MCF 10A (cell line): ENCODE measurements at regions not wholly inside any gene's neighbourhood (a gene's known extent, or its start where the extent isn't known, plus 50 kb on each side); places are given as distances from the start of the nearest gene placed in this dataset.
"Not testable (repeated sequence)": the region's sequence is repeated elsewhere in the genome, so short reads cannot be mapped to it uniquely, and the experiment has no call there.

Experiments used
- BruUV-seq: library from RNA; stranded (reverse); fragments of 400-500 nt; replicated peaks from 2 replicates; lab custom pipeline; 2021; lab: Mats Ljungman, UMichigan
- CTCF ChIA-PET: fragments of 300-600 bp; sonication (Branson Sonifier 250); formaldehyde crosslinking; extraction: SDS; loops from one replicate; lab custom pipeline; 2021; ENCODE audit warnings: antibody characterized with exemption, inconsistent platforms; lab: Yijun Ruan, JAX
- POLR2A ChIA-PET: fragments of 300-600, 350-650 bp; sonication (Branson Sonifier 250); formaldehyde crosslinking; extraction: SDS; loops from one replicate; lab custom pipeline; 2020; ENCODE audit warnings: antibody characterized with exemption, inconsistent platforms; lab: Yijun Ruan, JAX
- DNase-seq: peaks from one replicate; pipeline ENCODE4 v3.0.0-alpha.2; 2018; ENCODE audit not compliant: unreplicated experiment
- H3K27ac Mint-ChIP-seq: one replicate; pipeline ENCODE4 v1.8.0; 2022; ENCODE audit warnings: mild to moderate bottlenecking, low read depth, mixed read lengths; ENCODE audit not compliant: unreplicated experiment
- H3K27me3 Mint-ChIP-seq: one replicate; pipeline ENCODE4 v1.8.0; 2022; ENCODE audit warnings: mixed read lengths; ENCODE audit not compliant: insufficient read depth, unreplicated experiment
- H3K36me3 Mint-ChIP-seq: one replicate; pipeline ENCODE4 v1.8.0; 2022; ENCODE audit warnings: mild to moderate bottlenecking, moderate library complexity, mixed read lengths; ENCODE audit not compliant: insufficient read depth, unreplicated experiment
- H3K4me1 Mint-ChIP-seq: one replicate; pipeline ENCODE4 v1.8.0; 2022; ENCODE audit warnings: mixed read lengths; ENCODE audit not compliant: insufficient read depth, unreplicated experiment
- H3K4me3 Mint-ChIP-seq: one replicate; pipeline ENCODE4 v1.8.0; 2022; ENCODE audit warnings: mild to moderate bottlenecking, moderate library complexity, mixed read lengths; ENCODE audit not compliant: unreplicated experiment
- H3K9me3 Mint-ChIP-seq: one replicate; pipeline ENCODE4 v1.8.0; 2022; ENCODE audit warnings: mixed read lengths; ENCODE audit not compliant: unreplicated experiment
- intact Hi-C: fragments of 100-400 bp; cut with micrococcal nuclease; formaldehyde crosslinking; loops from 2 replicates; pipeline ENCODE4 v1.14.1; 2022
- TF ChIP-seq, protein P1 (sequence below): fragments of 200-600 bp; IDR thresholded peaks from one replicate; pipeline ENCODE4 v1.8.0; 2022; ENCODE audit warnings: antibody characterized with exemption, mild to moderate bottlenecking; ENCODE audit not compliant: unreplicated experiment

DNA sequence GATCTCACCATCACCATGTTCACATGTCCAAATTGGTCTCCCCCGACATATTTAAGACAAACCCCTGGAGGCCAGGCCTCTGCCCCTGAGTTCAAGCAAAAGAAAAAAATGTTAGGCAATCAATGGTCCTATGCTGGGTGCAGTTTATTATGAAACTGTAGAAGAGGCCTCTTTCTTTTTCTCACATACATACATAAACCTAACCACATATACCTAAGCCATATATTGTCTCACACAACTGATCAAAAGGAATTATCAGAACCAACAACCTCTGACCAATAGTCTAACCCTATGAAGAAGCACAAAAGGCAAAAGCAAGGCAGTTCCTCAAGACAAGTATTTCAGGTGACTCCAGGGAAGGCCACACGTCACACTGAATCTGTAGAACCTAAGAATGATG, 49.9 kb downstream of the ILRUN start:
- intact Hi-C loops, result no loop called here
- no TSS peak for BruUV-seq

DNA sequence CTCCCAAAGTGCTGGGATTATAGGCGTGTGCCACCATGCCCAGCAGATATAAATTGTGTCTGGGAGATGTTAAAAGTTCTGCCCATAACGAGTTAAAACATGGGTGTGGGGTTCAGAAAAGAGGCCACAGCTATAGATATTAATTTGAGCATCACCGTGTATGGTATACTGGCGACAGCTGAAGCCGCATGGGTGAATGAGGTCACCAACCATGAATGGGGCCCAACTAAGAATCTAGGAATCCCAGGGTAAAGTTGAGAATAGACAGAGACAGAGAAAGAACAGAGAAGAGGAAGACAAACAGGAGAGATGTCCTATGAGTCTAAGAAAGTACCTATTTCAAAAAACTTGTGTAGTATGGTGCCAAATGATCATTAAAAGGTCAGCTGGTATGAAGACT, 50.9 kb downstream of the ILRUN start:
- POLR2A ChIA-PET, result interaction anchor here (1.0 kb wide), 3 partner anchors 12 to 147 kb away, joined by 3 to 6 read pairs (median 5); partner anchors contain the start of genes BLTP3A and ILRUN
- no TSS peak for BruUV-seq
- Mint-ChIP-seq H3K36me3 (peaks cover 41% of the 10 kb centered on the region), H3K4me1 (no peaks in the 10 kb centered on the region), H3K27ac (no peak overlapping the region), H3K27me3 (no peaks in the 10 kb centered on the region), H3K4me3 (no peak overlapping the region), H3K9me3 (no peaks in the 10 kb centered on the region)
- CTCF ChIA-PET, result no interaction called here
- DNase-seq, result no peak
- intact Hi-C loops, result no loop called here
- TF ChIP-seq, protein P1, sequence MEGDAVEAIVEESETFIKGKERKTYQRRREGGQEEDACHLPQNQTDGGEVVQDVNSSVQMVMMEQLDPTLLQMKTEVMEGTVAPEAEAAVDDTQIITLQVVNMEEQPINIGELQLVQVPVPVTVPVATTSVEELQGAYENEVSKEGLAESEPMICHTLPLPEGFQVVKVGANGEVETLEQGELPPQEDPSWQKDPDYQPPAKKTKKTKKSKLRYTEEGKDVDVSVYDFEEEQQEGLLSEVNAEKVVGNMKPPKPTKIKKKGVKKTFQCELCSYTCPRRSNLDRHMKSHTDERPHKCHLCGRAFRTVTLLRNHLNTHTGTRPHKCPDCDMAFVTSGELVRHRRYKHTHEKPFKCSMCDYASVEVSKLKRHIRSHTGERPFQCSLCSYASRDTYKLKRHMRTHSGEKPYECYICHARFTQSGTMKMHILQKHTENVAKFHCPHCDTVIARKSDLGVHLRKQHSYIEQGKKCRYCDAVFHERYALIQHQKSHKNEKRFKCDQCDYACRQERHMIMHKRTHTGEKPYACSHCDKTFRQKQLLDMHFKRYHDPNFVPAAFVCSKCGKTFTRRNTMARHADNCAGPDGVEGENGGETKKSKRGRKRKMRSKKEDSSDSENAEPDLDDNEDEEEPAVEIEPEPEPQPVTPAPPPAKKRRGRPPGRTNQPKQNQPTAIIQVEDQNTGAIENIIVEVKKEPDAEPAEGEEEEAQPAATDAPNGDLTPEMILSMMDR, result no peak

More for the DNA sequence above, 49.9 kb downstream of the ILRUN start:
- POLR2A ChIA-PET, result interaction anchor here (1.0 kb wide), 2 partner anchors 49 to 145 kb away, joined by 3 to 6 read pairs; partner anchors contain the start of genes BLTP3A and ILRUN
- no peaks in the 10 kb centered on the region for H3K27me3 Mint-ChIP-seq
- CTCF ChIA-PET, result no interaction called here
- no peaks in the 10 kb centered on the region for H3K4me1 Mint-ChIP-seq
- peaks cover 43% of the 10 kb centered on the region for H3K36me3 Mint-ChIP-seq
- no peak overlapping the region for H3K4me3 Mint-ChIP-seq
- no peak for DNase-seq
- H3K9me3 Mint-ChIP-seq, result no peaks in the 10 kb centered on the region
- H3K27ac Mint-ChIP-seq, result no peak overlapping the region
- TF ChIP-seq, protein P1, result no peak

DNA sequence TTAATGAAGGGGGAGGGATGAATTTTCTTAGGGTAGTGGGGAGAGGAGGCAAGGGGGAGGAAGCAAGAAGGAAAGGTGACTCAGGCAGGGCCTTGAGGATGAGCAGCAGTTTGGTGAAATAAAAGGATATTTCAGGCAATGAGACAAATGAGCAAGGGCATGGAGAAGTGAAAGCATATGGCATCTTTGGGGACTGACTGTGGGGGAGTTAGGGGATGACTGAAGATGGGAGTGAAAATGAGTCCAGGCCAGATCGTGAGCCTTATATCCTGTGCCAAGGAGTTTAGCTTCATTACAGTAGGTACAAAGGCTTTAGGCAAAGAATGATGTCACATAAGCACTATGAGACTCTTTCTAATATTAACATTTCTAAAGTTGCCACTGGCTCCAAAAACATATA, 51.9 kb downstream of the ILRUN start:
- intact Hi-C loops, result no loop called here
- no peaks in the 10 kb centered on the region for H3K27me3 Mint-ChIP-seq
- BruUV-seq, result no TSS peak
- TF ChIP-seq, protein P1, result no peak
- H3K27ac Mint-ChIP-seq, result no peak overlapping the region
- H3K9me3 Mint-ChIP-seq, result no peaks in the 10 kb centered on the region
- H3K4me3 Mint-ChIP-seq, result no peak overlapping the region
- POLR2A ChIA-PET, result interaction anchor here (1.0 to 1.4 kb wide), 2 partner anchors 13 to 113 kb away, joined by 5 read pairs; partner anchors contain the start of gene SNRPC
- no peak for DNase-seq
- H3K4me1 Mint-ChIP-seq, result no peaks in the 10 kb centered on the region
- CTCF ChIA-PET, result no interaction called here
- H3K36me3 Mint-ChIP-seq, result peaks cover 47% of the 10 kb centered on the region

DNA sequence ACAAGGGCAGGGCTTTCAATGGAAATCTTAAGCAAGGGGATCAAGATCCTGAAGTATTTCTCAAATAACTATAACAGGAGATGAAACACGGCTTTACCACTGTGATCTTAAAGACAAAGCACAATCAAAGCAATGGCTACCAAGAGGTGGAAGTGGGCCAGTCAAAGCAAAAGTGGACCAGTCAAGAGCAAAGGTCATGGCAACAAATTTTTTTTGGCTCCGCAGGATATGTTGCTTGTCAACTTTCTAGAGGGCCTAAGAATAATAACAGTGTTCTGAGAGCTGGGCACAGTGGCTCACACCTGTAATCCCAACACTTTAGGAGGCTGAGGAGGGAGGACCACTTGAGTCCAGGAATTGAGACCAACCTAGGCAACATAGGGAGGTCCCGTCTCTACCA, 54.1 kb downstream of the ILRUN start:
- Mint-ChIP-seq H3K9me3 (no peaks in the 10 kb centered on the region), H3K4me3 (no peak overlapping the region), H3K27ac (no peak overlapping the region), H3K36me3 (peaks cover 41% of the 10 kb centered on the region), H3K4me1 (no peaks in the 10 kb centered on the region), H3K27me3 (no peaks in the 10 kb centered on the region)
- ChIA-PET CTCF (interaction anchor here (0.6 kb wide), 2 partner anchors 74 to 481 kb away, joined by 3 read pairs; no protein-coding TSS in a partner anchor), POLR2A (interaction anchor here (0.6 kb wide), 1 partner anchor 1416 kb away, joined by 4 read pairs; no protein-coding TSS in a partner anchor)
- no peak for DNase-seq
- BruUV-seq, result no TSS peak
- TF ChIP-seq, protein P1, result no peak
- intact Hi-C loops, result no loop called here

DNA sequence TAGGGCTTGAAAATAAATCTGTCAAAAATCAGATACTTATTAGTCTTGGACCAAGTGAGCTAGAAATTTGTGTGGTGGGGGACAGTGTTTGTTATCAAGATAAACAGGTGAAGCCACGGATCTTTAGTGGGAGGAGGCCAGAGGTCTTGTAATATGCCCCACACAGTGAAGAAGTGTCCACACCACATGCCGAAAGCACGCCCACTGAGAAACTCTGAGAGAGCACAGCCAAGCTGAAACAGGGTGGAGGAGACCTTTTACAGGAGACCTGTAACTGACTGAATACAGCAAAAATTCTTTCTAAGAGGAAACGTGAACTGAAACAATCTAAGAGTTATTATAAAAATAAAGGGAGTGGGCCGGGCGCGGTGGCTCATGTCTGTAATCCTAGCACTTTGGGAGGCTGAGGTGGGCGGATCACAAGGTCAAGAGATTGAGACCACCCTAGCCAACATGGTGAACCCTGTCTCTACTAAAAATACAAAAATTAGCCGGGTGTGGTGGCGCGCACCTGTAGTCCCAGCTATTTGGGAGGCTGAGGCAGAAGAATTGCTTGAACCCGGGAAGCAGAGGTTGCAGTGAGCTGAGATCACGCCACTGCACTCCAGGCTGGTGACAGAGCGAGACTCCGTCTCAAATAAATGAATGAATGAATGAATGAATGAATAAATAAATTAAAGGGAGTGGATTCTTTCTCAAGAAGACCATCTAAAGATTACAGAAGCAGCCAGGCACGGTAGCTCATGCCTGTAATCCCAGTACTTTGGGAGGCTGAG, 56.3 kb downstream of the ILRUN start:
- H3K4me3 Mint-ChIP-seq, H3K9me3 Mint-ChIP-seq, H3K27me3 Mint-ChIP-seq, BruUV-seq, DNase-seq, intact Hi-C loops, H3K4me1 Mint-ChIP-seq, H3K27ac Mint-ChIP-seq: not testable (repeated sequence)
- ChIA-PET POLR2A (interaction anchor here (1.1 to 1.2 kb wide), 2 partner anchors 11 to 17 kb away, joined by 3 to 4 read pairs; no protein-coding TSS in a partner anchor), CTCF (interaction anchor here (0.6 to 0.7 kb wide), 3 partner anchors 157 to 392 kb away, joined by 3 read pairs; no protein-coding TSS in a partner anchor)
- peaks cover 25% of the 10 kb centered on the region for H3K36me3 Mint-ChIP-seq
